PC-9 (cell line): ENCODE measurements at regions not wholly inside any gene's neighbourhood (a gene's known extent, or its start where the extent isn't known, plus 50 kb on each side); places are given as distances from the start of the nearest gene placed in this dataset.

ENCODE experiments used
- BruUV-seq: library from RNA; stranded (reverse); fragments of 400-500 nt; replicated peaks from 2 replicates; lab custom pipeline; 2021; lab: Mats Ljungman, UMichigan
- CTCF ChIA-PET: fragments of 300-600 bp; sonication (Branson Sonifier 250); formaldehyde crosslinking; loops from one replicate; lab custom pipeline; 2022; ENCODE audit warnings: antibody characterized with exemption; lab: Charles Lee
- POLR2A ChIA-PET: fragments of 300-600 bp; sonication (Branson Sonifier 250); formaldehyde crosslinking; loops from one replicate; lab custom pipeline; 2022; ENCODE audit warnings: antibody characterized with exemption; ENCODE audit not compliant: unreplicated experiment; lab: Charles Lee
- DNase-seq, 2 experiments: peaks; one replicate each; pipeline versions ENCODE4 v3.0.0 to v3.0.0-alpha.2; 2015 to 2022; ENCODE audit warnings: mixed read lengths in 1 of 2
- H2AFZ ChIP-seq: fragments of 200-600 bp; sonication (generic); 2 replicates; pipeline ENCODE4 v1.8.1; 2017; ENCODE audit warnings: antibody characterized with exemption
- H3F3A ChIP-seq: fragments of 200-600 bp; sonication (generic); 2 replicates; pipeline ENCODE4 v1.8.1; 2017; ENCODE audit warnings: antibody characterized with exemption, mild to moderate bottlenecking, low read depth; ENCODE audit not compliant: insufficient read depth
- H3K27ac ChIP-seq: fragments of 200-600 bp; sonication (generic); 2 replicates; pipeline ENCODE4 v1.6.1; 2016; ENCODE audit warnings: mixed run types
- H3K27me3 ChIP-seq: fragments of 200-600 bp; sonication (generic); 2 replicates; pipeline ENCODE4 v1.6.1; 2016; ENCODE audit warnings: low read depth, mixed run types; ENCODE audit not compliant: insufficient read depth
- H3K36me3 ChIP-seq: fragments of 200-600 bp; sonication (generic); 2 replicates; pipeline ENCODE4 v1.6.1; 2016; ENCODE audit warnings: low read depth, mixed run types
- H3K4me1 ChIP-seq: fragments of 200-600 bp; sonication (generic); replicated peaks from 2 replicates; pipeline ENCODE4 v1.6.1; 2016; ENCODE audit warnings: mixed run types; ENCODE audit not compliant: insufficient read depth
- H3K4me2 ChIP-seq: fragments of 200-600 bp; sonication (generic); 2 replicates; pipeline ENCODE4 v1.6.1; 2017; ENCODE audit warnings: mixed run types
- H3K4me3 ChIP-seq: fragments of 200-600 bp; sonication (generic); 2 replicates; pipeline ENCODE4 v1.6.1; 2016; ENCODE audit warnings: mixed run types
- H3K79me2 ChIP-seq: fragments of 200-600 bp; sonication (generic); 2 replicates; pipeline ENCODE4 v1.6.1; 2017; ENCODE audit warnings: low read depth, mixed run types
- H3K9me2 ChIP-seq: fragments of 200-600 bp; sonication (generic); 2 replicates; pipeline ENCODE4 v1.8.1; 2017; ENCODE audit warnings: mild to moderate bottlenecking; ENCODE audit not compliant: insufficient read depth
- H3K9me3 ChIP-seq: fragments of 200-600 bp; sonication (generic); 2 replicates; pipeline ENCODE4 v1.8.1; 2016; ENCODE audit warnings: low read depth; ENCODE audit not compliant: insufficient read depth
- H4K20me1 ChIP-seq: fragments of 200-600 bp; sonication (generic); 2 replicates; pipeline ENCODE4 v1.8.1; 2017; ENCODE audit not compliant: insufficient read depth
- CTCF ChIP-seq: fragments of 200-600 bp; sonication (generic); conservative IDR thresholded peaks from 2 replicates; pipeline ENCODE4 v1.6.1; 2017; ENCODE audit warnings: mixed run types, antibody characterized with exemption, mild to moderate bottlenecking, moderate library complexity
- EZH2 ChIP-seq: fragments of 200-600 bp; sonication (generic); IDR thresholded peaks from 2 replicates; pipeline ENCODE4 v1.8.0; 2017; ENCODE audit warnings: antibody characterized with exemption, low read depth
- intact Hi-C: fragments of 100-400 bp; cut with micrococcal nuclease; formaldehyde crosslinking; loops from one replicate; pipeline ENCODE4 v1.10.0; 2022; ENCODE audit not compliant: unreplicated experiment

- TF ChIP-seq CTCF: no peak
- TF ChIP-seq EZH2: no peak
- H3K36me3 ChIP-seq: no peaks in the 10 kb centered on the region
- no peaks in the 10 kb centered on the region for H3K79me2 ChIP-seq
- ChIA-PET POLR2A (no interaction called here), CTCF (no interaction called here)
- H3K9me3 ChIP-seq: no peaks in the 10 kb centered on the region; the same call in none of the 2 replicates
- H3K27ac ChIP-seq: peak overlapping the region; percentile 80
- H3K4me3 ChIP-seq: no peak overlapping the region
- H3F3A ChIP-seq: peaks cover 27% of the 10 kb centered on the region; the same call in 1 of the 2 replicates
- no peaks in the 10 kb centered on the region for H3K27me3 ChIP-seq
- DNase-seq: no peak
- H4K20me1 ChIP-seq: no peaks in the 10 kb centered on the region
- H3K4me2 ChIP-seq: 0 out of 2 replicates have a peak overlapping the region, but pooled peaks have one; percentile 2
- BruUV-seq: no TSS peak
- H3K9me2 ChIP-seq: no peaks in the 10 kb centered on the region
- intact Hi-C loops: loop anchor here (10.0 kb wide), 1 partner anchor 398 kb away; no protein-coding TSS in a partner anchor
- H2AFZ ChIP-seq: no peak overlapping the region; the same call in 1 of the 2 replicates
- H3K4me1 ChIP-seq: peaks cover 29% of the 10 kb centered on the region
These were observed 225.6 kb upstream of the IGFBP3 start for GRCh38 chr7:46146454-46147255.

GRCh38 chr7:46145412-46145811 is 224.3 kb upstream of the IGFBP3 start:
- no TSS peak for BruUV-seq
- H3K4me1 ChIP-seq: peaks cover 29% of the 10 kb centered on the region
- H3K27me3 ChIP-seq: no peaks in the 10 kb centered on the region
- peak overlapping the region; percentile 4 for H3K4me2 ChIP-seq
- no peaks in the 10 kb centered on the region for H3K36me3 ChIP-seq
- intact Hi-C loops: loop anchor here (1.0 to 10.0 kb wide), 10 partner anchors 47 to 399 kb away; no protein-coding TSS in a partner anchor
- H2AFZ ChIP-seq: no peak overlapping the region
- no peaks in the 10 kb centered on the region for H4K20me1 ChIP-seq
- peak; percentile 89 to 99 for DNase-seq
- no peaks in the 10 kb centered on the region for H3K79me2 ChIP-seq
- no peak for TF ChIP-seq EZH2
- peak overlapping the region; percentile 80 for H3K27ac ChIP-seq
- POLR2A ChIA-PET: interaction anchor here (0.8 kb wide), 1 partner anchor 1146 kb away, joined by 22 read pairs; no protein-coding TSS in a partner anchor
- peaks cover 27% of the 10 kb centered on the region; the same call in 1 of the 2 replicates for H3F3A ChIP-seq
- no peaks in the 10 kb centered on the region for H3K9me2 ChIP-seq
- no peak overlapping the region for H3K4me3 ChIP-seq
- CTCF ChIA-PET: no interaction called here
- H3K9me3 ChIP-seq: peaks cover 6% of the 10 kb centered on the region

GRCh38 chr7:46143949-46144917 is 223.2 kb upstream of the IGFBP3 start:
- Histone ChIP-seq H3K27me3 (no peaks in the 10 kb centered on the region), H3K9me3 (peaks cover 6% of the 10 kb centered on the region), H3K4me3 (no peak overlapping the region), H3K36me3 (no peaks in the 10 kb centered on the region), H3K27ac (peak overlapping the region; percentile 80), H4K20me1 (no peaks in the 10 kb centered on the region), H3K4me2 (peak overlapping the region; percentile 4; the same call in 1 of the 2 replicates), H3K9me2 (no peaks in the 10 kb centered on the region), H3K79me2 (no peaks in the 10 kb centered on the region), H3K4me1 (peaks cover 38% of the 10 kb centered on the region), H2AFZ (no peak overlapping the region), H3F3A (peaks cover 32% of the 10 kb centered on the region)
- intact Hi-C loops: loop anchor here (2.0 to 10.0 kb wide), 4 partner anchors 71 to 401 kb away; no protein-coding TSS in a partner anchor
- ChIA-PET CTCF (no interaction called here), POLR2A (no interaction called here)
- no peak for DNase-seq
- no TSS peak for BruUV-seq
- no peak for TF ChIP-seq CTCF
- no peak for TF ChIP-seq EZH2
